Neuronal stem cell (in vitro differentiated cells): ENCODE measurements at regions not wholly inside any gene's neighbourhood (a gene's known extent, or its start where the extent isn't known, plus 50 kb on each side); places are given as distances from the start of the nearest gene placed in this dataset.

Source experiments
- DNase-seq: peaks from one replicate; pipeline ENCODE4 v3.0.0-alpha.2; 2013; ENCODE audit warnings: low spot score
- H2AFZ ChIP-seq: one replicate; pipeline ENCODE4 v1.6.1; 2013; ENCODE audit warnings: mild to moderate bottlenecking, low read length, inconsistent platforms
- H2AK5ac ChIP-seq: 2 replicates; pipeline ENCODE4 v1.6.1; 2013; ENCODE audit warnings: low read depth, mild to moderate bottlenecking, inconsistent platforms, low read length, moderate library complexity, mixed read lengths
- H2BK120ac ChIP-seq: 2 replicates; pipeline ENCODE4 v1.6.1; 2013; ENCODE audit warnings: low read depth, mild to moderate bottlenecking, inconsistent platforms, low read length, moderate library complexity, mixed read lengths
- H2BK12ac ChIP-seq: one replicate; pipeline ENCODE4 v1.6.1; 2013; ENCODE audit warnings: low read length, inconsistent platforms
- H2BK15ac ChIP-seq: 2 replicates; pipeline ENCODE4 v1.6.1; 2013; ENCODE audit warnings: mild to moderate bottlenecking, low read length, inconsistent platforms, mixed read lengths
- H2BK5ac ChIP-seq: one replicate; pipeline ENCODE4 v1.6.1; 2013; ENCODE audit warnings: inconsistent platforms, mild to moderate bottlenecking, low read length, moderate library complexity
- H3K14ac ChIP-seq: one replicate; pipeline ENCODE4 v1.6.1; 2013; ENCODE audit warnings: low read length, inconsistent platforms
- H3K18ac ChIP-seq: 2 replicates; pipeline ENCODE4 v1.6.1; 2013; ENCODE audit warnings: low read length, inconsistent platforms
- H3K23ac ChIP-seq: 2 replicates; pipeline ENCODE4 v1.6.1; 2013; ENCODE audit warnings: low read depth, mild to moderate bottlenecking, mixed read lengths, low read length, inconsistent platforms; ENCODE audit not compliant: poor library complexity
- H3K27ac ChIP-seq: replicated peaks from 3 replicates; pipeline ENCODE4 v1.5.1; 2013; ENCODE audit warnings: low read length, inconsistent platforms
- H3K27me3 ChIP-seq, 3 experiments: 2 replicates each; pipeline ENCODE4 v1.6.1; 2013; ENCODE audit warnings: low read length in 3 of 3, mild to moderate bottlenecking in 2 of 3, inconsistent platforms in 1 of 3, low read depth in 1 of 3, mixed read lengths in 1 of 3, moderate library complexity in 1 of 3; ENCODE audit not compliant: control insufficient read depth in 3 of 3, insufficient read depth in 3 of 3
- H3K36me3 ChIP-seq, 2 donors: replicated peaks in 1 of 2; 2 replicates each; pipeline ENCODE4 v1.6.1; 2013; ENCODE audit warnings: low read length in 2 of 2; ENCODE audit not compliant: control insufficient read depth in 2 of 2, insufficient read depth in 2 of 2
- H3K4ac ChIP-seq: 2 replicates; pipeline ENCODE4 v1.6.1; 2013; ENCODE audit warnings: inconsistent platforms, mild to moderate bottlenecking, low read length, moderate library complexity
- H3K4me1 ChIP-seq, 2 donors: 1 replicate in 1 of 2; 2 replicates in 1 of 2; pipeline ENCODE4 v1.6.1; 2013; ENCODE audit warnings: low read length in 2 of 2, low read depth in 1 of 2; ENCODE audit not compliant: control insufficient read depth in 2 of 2, insufficient read depth in 1 of 2
- H3K4me2 ChIP-seq: one replicate; pipeline ENCODE4 v1.6.1; 2013; ENCODE audit warnings: mild to moderate bottlenecking, low read length, inconsistent platforms; ENCODE audit not compliant: insufficient read depth, poor library complexity, severe bottlenecking
- H3K4me3 ChIP-seq, 2 donors: 2 replicates each; pipeline ENCODE4 v1.5.1; 2013; ENCODE audit warnings: low read length in 2 of 2, mild to moderate bottlenecking in 2 of 2, inconsistent platforms in 1 of 2, moderate library complexity in 1 of 2
- H3K79me1 ChIP-seq: one replicate; pipeline ENCODE4 v1.6.1; 2013; ENCODE audit warnings: low read depth, mild to moderate bottlenecking, inconsistent platforms, low read length, moderate library complexity
- H3K9ac ChIP-seq: one replicate; pipeline ENCODE4 v1.6.1; 2013; ENCODE audit warnings: mild to moderate bottlenecking, low read depth, low read length, inconsistent platforms; ENCODE audit not compliant: poor library complexity
- H3K9me3 ChIP-seq, 2 donors: replicated peaks in 1 of 2; 2 replicates each; pipeline versions ENCODE3 to v1.6.1; 2013; ENCODE audit warnings: low read length in 2 of 2, mild to moderate bottlenecking in 2 of 2, inconsistent platforms in 1 of 2, low read depth in 1 of 2, mixed read lengths in 1 of 2, moderate library complexity in 1 of 2; ENCODE audit not compliant: control insufficient read depth in 2 of 2, insufficient read depth in 1 of 2
- H4K8ac ChIP-seq: one replicate; pipeline ENCODE4 v1.6.1; 2013; ENCODE audit warnings: low read depth, mild to moderate bottlenecking, inconsistent platforms, low read length, moderate library complexity
- H4K91ac ChIP-seq: one replicate; pipeline ENCODE4 v1.6.1; 2013; ENCODE audit warnings: low read length, low read depth, mild to moderate bottlenecking, inconsistent platforms; ENCODE audit not compliant: poor library complexity
- WGBS, 2 donors: extraction: QIAGEN DNeasy Blood & Tissue Kit; methylation state at CpG; one replicate each; pipeline ENCODE4 v1.1.7; 2013; ENCODE audit warnings: missing lambda C conversion rate in 2 of 2, mixed read lengths in 1 of 2; ENCODE audit not compliant: insufficient read length in 2 of 2, insufficient replicate concordance in 1 of 2; ENCODE audit errors: extremely low coverage in 2 of 2; 5-methylcytosine and 5-hydroxymethylcytosine counted together

GRCh38 chr20:29298759-29299613 is 1958.5 kb upstream of the DEFB115 start:
- no peaks in the 10 kb centered on the region for H3K27me3 ChIP-seq
- no peak overlapping the region for H3K27ac ChIP-seq
- no peak overlapping the region for H2AK5ac ChIP-seq
- no peak overlapping the region for H2BK15ac ChIP-seq
- H3K4me1 ChIP-seq: no peaks in the 10 kb centered on the region
- H2BK120ac ChIP-seq: no peak overlapping the region
- no peak overlapping the region for H2BK5ac ChIP-seq
- no peak overlapping the region for H3K4me3 ChIP-seq
- no peak for DNase-seq
- peaks cover 4% of the 10 kb centered on the region for H3K79me1 ChIP-seq
- no peak overlapping the region for H3K14ac ChIP-seq
- no peak overlapping the region for H3K4ac ChIP-seq
- H3K9ac ChIP-seq: no peak overlapping the region
- H3K36me3 ChIP-seq: no peaks in the 10 kb centered on the region
- peaks cover 0 to 35% of the 10 kb centered on the region in 2 donors for H3K9me3 ChIP-seq
- H2BK12ac ChIP-seq: no peak overlapping the region
- no peak overlapping the region for H3K18ac ChIP-seq
- H3K23ac ChIP-seq: no peak overlapping the region
- H2AFZ ChIP-seq: no peak overlapping the region
- no peak overlapping the region for H3K4me2 ChIP-seq
- no peak overlapping the region for H4K8ac ChIP-seq
- no peak overlapping the region for H4K91ac ChIP-seq
- no CpG with 5 or more reads among the region's 40 CpGs for WGBS, 2 donors

- Histone ChIP-seq H3K36me3 (no peaks in the 10 kb centered on the region), H2BK12ac (no peak overlapping the region)
- no CpG with 5 or more reads among the region's 49 CpGs for WGBS, 2 donors
Measured at GRCh38 chr20:29299811-29300578, 1957.5 kb upstream of the DEFB115 start.

GRCh38 chr20:29300579-29301551 is 1956.6 kb upstream of the DEFB115 start:
- WGBS, 2 donors: no CpG with 5 or more reads among the region's 88 CpGs
- no peak overlapping the region for H2BK12ac ChIP-seq
- H3K23ac ChIP-seq: no peak overlapping the region
- H4K8ac ChIP-seq: no peak overlapping the region
- no peak overlapping the region for H4K91ac ChIP-seq
- H2AK5ac ChIP-seq: no peak overlapping the region
- H3K9ac ChIP-seq: no peak overlapping the region
- no peaks in the 10 kb centered on the region for H3K4me1 ChIP-seq
- no peak overlapping the region for H3K14ac ChIP-seq
- no peak overlapping the region for H2BK5ac ChIP-seq
- no peak overlapping the region for H3K18ac ChIP-seq
- H3K27ac ChIP-seq: no peak overlapping the region
- DNase-seq: no peak
- peaks cover 4% of the 10 kb centered on the region for H3K79me1 ChIP-seq
- H3K27me3 ChIP-seq: no peaks in the 10 kb centered on the region
- H3K4me2 ChIP-seq: no peak overlapping the region
- H3K4ac ChIP-seq: no peak overlapping the region
- no peak overlapping the region for H3K4me3 ChIP-seq
- no peaks in the 10 kb centered on the region for H3K36me3 ChIP-seq
- no peak overlapping the region for H2AFZ ChIP-seq
- H2BK120ac ChIP-seq: no peak overlapping the region
- no peak overlapping the region for H2BK15ac ChIP-seq
- peaks cover 0 to 35% of the 10 kb centered on the region in 2 donors for H3K9me3 ChIP-seq

More at GRCh38 chr20:29299811-29300578, 1957.5 kb upstream of the DEFB115 start:
- H3K4ac ChIP-seq: no peak overlapping the region
- no peak overlapping the region for H2AK5ac ChIP-seq
- DNase-seq: no peak
- H3K18ac ChIP-seq: no peak overlapping the region
- no peaks in the 10 kb centered on the region for H3K27me3 ChIP-seq
- no peak overlapping the region for H3K14ac ChIP-seq
- no peak overlapping the region for H2BK120ac ChIP-seq
- no peak overlapping the region for H3K4me2 ChIP-seq
- H3K9me3 ChIP-seq: peaks cover 0 to 35% of the 10 kb centered on the region in 2 donors
- H2BK15ac ChIP-seq: no peak overlapping the region
- H3K79me1 ChIP-seq: peaks cover 4% of the 10 kb centered on the region
- no peak overlapping the region for H2BK5ac ChIP-seq
- no peak overlapping the region for H3K4me3 ChIP-seq
- no peak overlapping the region for H3K23ac ChIP-seq
- H3K9ac ChIP-seq: no peak overlapping the region
- H2AFZ ChIP-seq: no peak overlapping the region
- no peak overlapping the region for H4K8ac ChIP-seq
- H3K27ac ChIP-seq: no peak overlapping the region
- no peak overlapping the region for H4K91ac ChIP-seq
- no peaks in the 10 kb centered on the region for H3K4me1 ChIP-seq
